ENCODE measurements at regions not wholly inside any gene's neighbourhood (a gene's known extent, or its start where the extent isn't known, plus 50 kb on each side); places are given as distances from the start of the nearest gene placed in this dataset.

GRCh38 chr2:21814588-21815149, 690.9 kb downstream of the TDRD15 start:
- DNase-seq (ENCODE audit: low read depth in 2 of 2), result no peak
- TF ChIP-seq CTCF (IDR thresholded peaks at IDR 0.05; ENCODE audit: low read depth, low read length), result no peak
- no peak overlapping the region for H3K4me3 ChIP-seq (replicated peaks in 1 of 2; ENCODE audit: low read depth in 2 of 2, low read length in 2 of 2)

- no peak for DNase-seq (ENCODE audit: low read depth in 2 of 2)
- H3K4me3 ChIP-seq (replicated peaks in 1 of 2; ENCODE audit: low read depth in 2 of 2, low read length in 2 of 2), result no peak overlapping the region
- no peak for TF ChIP-seq CTCF (IDR thresholded peaks at IDR 0.05; ENCODE audit: low read depth, low read length)
These were observed 694.5 kb downstream of the TDRD15 start for GRCh38 chr2:21818212-21818795.

- peak; percentile 3 to 80 for DNase-seq (ENCODE audit: low read depth in 2 of 2)
- no peak for TF ChIP-seq CTCF (IDR thresholded peaks at IDR 0.05; ENCODE audit: low read depth, low read length)
- H3K4me3 ChIP-seq (replicated peaks in 1 of 2; ENCODE audit: low read depth in 2 of 2, low read length in 2 of 2), result no peak overlapping the region
These were observed 695.7 kb downstream of the TDRD15 start for GRCh38 chr2:21819454-21819853.

- no peak for TF ChIP-seq CTCF (IDR thresholded peaks at IDR 0.05; ENCODE audit: low read depth, low read length)
- DNase-seq (ENCODE audit: low read depth in 2 of 2), result peak in 1 of 2 donors; percentile 18
- H3K4me3 ChIP-seq (replicated peaks in 1 of 2; ENCODE audit: low read depth in 2 of 2, low read length in 2 of 2), result no peak overlapping the region
These were observed 696.5 kb downstream of the TDRD15 start for GRCh38 chr2:21820271-21820670.

- no peak overlapping the region for H3K4me3 ChIP-seq (replicated peaks in 1 of 2; ENCODE audit: low read depth in 2 of 2, low read length in 2 of 2)
- peak in 1 of 2 donors; percentile 31 for DNase-seq (ENCODE audit: low read depth in 2 of 2)
These were observed 698.0 kb downstream of the TDRD15 start for GRCh38 chr2:21821672-21822227.

GRCh38 chr2:21822505-21822904, 698.7 kb downstream of the TDRD15 start:
- no peak for DNase-seq (ENCODE audit: low read depth in 2 of 2)
- no peak overlapping the region for H3K4me3 ChIP-seq (replicated peaks in 1 of 2; ENCODE audit: low read depth in 2 of 2, low read length in 2 of 2)
- TF ChIP-seq CTCF (IDR thresholded peaks at IDR 0.05; ENCODE audit: low read depth, low read length), result no peak

More at GRCh38 chr2:21821672-21822227, 698.0 kb downstream of the TDRD15 start:
- TF ChIP-seq CTCF (IDR thresholded peaks at IDR 0.05; ENCODE audit: low read depth, low read length), result no peak

All from cardiac fibroblast (primary cell).